Effector memory CD4-positive, alpha-beta T cell (primary cell): ENCODE measurements at regions not wholly inside any gene's neighbourhood (a gene's known extent, or its start where the extent isn't known, plus 50 kb on each side); places are given as distances from the start of the nearest gene placed in this dataset.

Experiments
- DNase-seq, 3 donors: peaks; one replicate each; pipeline ENCODE4 v3.0.0-alpha.2; 2020
- H3K27ac ChIP-seq: 2 replicates; pipeline ENCODE4 v1.7.0; 2013; ENCODE audit warnings: mild to moderate bottlenecking, low read length, moderate library complexity; ENCODE audit not compliant: insufficient read depth, poor library complexity, severe bottlenecking
- H3K27me3 ChIP-seq: replicated peaks from 2 replicates; pipeline ENCODE4 v1.7.0; 2013; ENCODE audit warnings: mild to moderate bottlenecking, low read length; ENCODE audit not compliant: insufficient read depth, control insufficient read depth, poor library complexity, severe bottlenecking
- H3K36me3 ChIP-seq: 2 replicates; pipeline ENCODE4 v1.7.0; 2013; ENCODE audit warnings: mild to moderate bottlenecking, low read length, moderate library complexity; ENCODE audit not compliant: control insufficient read depth, insufficient read depth
- H3K4me1 ChIP-seq: 2 replicates; pipeline ENCODE4 v1.7.0; 2013; ENCODE audit warnings: low read length, mild to moderate bottlenecking; ENCODE audit not compliant: control insufficient read depth, insufficient read depth, poor library complexity, severe bottlenecking
- H3K4me3 ChIP-seq: 2 replicates; pipeline ENCODE4 v1.7.0; 2013; ENCODE audit warnings: low read length, low read depth, mild to moderate bottlenecking; ENCODE audit not compliant: insufficient read depth, poor library complexity, severe bottlenecking
- H3K9me3 ChIP-seq: 2 replicates; pipeline ENCODE4 v1.7.0; 2013; ENCODE audit warnings: mild to moderate bottlenecking, low read length, moderate library complexity; ENCODE audit not compliant: control insufficient read depth

DNA sequence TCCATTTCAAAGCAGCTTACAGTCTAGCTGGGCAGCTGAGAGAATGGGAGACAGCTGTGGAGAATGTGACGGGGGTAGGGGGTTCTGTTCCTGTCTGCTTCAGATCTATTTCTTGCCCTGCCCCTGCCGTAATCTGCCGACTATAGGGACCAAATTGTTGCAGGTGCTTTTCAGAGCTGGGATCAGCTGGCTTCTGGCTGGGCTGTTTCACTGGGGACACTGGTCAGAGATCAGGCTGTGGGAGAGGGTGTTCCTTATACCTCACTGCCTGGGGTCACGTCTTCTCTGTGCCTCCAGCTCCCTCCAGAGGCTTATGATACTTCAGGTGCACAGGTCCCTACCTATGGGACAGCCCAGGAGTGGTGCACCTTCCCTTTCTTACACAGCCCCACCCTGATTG is 514.9 kb upstream of the GOT2 start:
- Histone ChIP-seq H3K36me3 (no peaks in the 10 kb centered on the region), H3K9me3 (no peaks in the 10 kb centered on the region), H3K27me3 (no peaks in the 10 kb centered on the region), H3K27ac (no peak overlapping the region), H3K4me1 (no peaks in the 10 kb centered on the region), H3K4me3 (no peak overlapping the region)
- no peak for DNase-seq

DNA sequence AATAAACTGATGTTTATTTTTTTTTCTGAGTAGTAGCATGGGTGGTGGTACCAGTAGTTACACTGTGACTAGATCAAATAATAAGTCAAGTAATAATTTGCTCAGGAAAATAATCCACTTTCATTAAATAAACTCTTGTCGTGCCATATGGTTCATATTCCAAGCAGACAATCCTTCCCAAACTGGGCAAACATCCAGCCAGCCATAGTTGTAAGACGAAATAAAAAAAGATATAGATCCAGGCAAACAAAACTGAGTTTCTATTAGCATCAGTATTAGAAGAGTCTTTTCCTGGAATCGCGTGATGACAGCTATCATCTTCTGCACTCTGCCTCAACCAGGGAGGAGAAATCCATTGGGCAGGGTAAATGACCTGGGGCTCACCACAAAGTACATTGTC is 508.4 kb upstream of the GOT2 start:
- Histone ChIP-seq H3K4me3 (no peak overlapping the region), H3K9me3 (no peaks in the 10 kb centered on the region), H3K4me1 (no peaks in the 10 kb centered on the region), H3K36me3 (no peaks in the 10 kb centered on the region), H3K27ac (no peak overlapping the region), H3K27me3 (no peaks in the 10 kb centered on the region)
- DNase-seq: no peak

DNA sequence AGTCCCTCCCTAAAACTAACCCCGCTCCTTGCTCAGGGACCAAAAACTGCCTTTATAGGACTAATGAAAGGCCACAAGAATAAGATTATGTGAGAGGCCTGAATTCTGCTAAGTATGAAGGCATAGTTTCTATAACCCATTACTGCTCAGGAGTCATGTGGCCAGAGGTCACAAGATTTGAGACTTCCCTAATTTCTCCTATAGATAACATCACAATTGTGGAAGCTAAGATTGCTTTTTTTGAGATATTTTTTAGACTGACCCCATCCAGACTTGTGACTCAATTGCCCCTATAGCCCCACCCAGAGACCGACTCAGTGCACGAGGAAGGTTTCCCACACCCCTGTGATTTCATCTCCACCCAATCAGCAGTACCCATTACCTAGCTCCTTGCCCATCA is 504.1 kb upstream of the GOT2 start:
- Histone ChIP-seq H3K9me3 (no peaks in the 10 kb centered on the region), H3K27me3 (no peaks in the 10 kb centered on the region), H3K27ac (no peak overlapping the region), H3K36me3 (no peaks in the 10 kb centered on the region), H3K4me1 (no peaks in the 10 kb centered on the region), H3K4me3 (no peak overlapping the region)
- no peak for DNase-seq

DNA sequence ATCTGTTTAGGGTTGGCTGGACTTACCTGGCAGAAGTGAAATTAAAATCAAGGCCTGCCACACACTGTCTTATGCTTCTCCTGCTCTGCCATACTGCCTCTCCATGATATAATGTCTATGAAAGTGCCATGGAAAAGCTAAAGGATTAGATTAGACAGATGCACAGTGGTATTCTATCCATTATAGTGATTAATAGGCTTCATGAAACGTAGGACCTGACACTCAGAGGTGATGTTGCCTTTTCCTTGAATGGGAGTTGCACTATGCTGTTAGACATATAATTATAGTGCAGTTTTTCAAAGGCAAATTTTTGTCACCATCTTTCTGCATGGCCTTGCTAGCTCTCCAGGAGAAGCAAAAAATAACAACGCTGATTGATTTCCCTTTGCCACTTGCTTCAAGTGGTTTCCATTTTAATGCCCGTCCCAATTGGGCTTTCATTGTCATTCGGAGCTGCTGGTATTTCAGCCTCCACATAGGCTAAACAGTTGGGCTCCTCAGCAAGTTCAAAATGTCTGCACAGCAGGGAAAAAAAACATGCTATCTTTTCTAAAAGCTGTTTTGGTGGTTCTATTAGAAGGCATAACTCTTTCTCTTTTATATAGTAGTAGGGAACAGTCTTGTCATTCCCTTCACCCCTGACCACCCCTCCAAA is 502.8 kb upstream of the GOT2 start:
- H3K4me3 ChIP-seq: no peak overlapping the region
- H3K27ac ChIP-seq: no peak overlapping the region
- H3K36me3 ChIP-seq: no peaks in the 10 kb centered on the region
- H3K4me1 ChIP-seq: no peaks in the 10 kb centered on the region
- H3K27me3 ChIP-seq: no peaks in the 10 kb centered on the region
- DNase-seq: no peak
- no peaks in the 10 kb centered on the region for H3K9me3 ChIP-seq

DNA sequence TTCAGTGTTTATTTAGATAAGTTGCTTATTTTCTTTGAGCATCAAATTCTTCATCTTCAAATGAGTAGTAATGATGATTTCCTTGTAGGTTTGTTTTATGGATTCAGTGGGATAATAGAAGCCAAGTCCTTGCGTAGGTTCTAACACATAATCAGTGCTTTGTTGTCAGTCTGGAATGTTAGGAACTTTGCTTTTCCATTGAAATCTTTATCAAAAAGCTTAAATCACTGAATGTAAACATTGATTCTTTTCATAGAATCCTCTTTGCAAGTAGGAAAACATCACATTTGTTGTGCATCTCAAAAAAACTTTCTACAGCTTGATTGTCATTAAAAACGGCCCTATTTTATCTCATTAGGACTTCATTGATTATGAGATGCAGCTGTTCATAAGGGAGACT is 490.3 kb upstream of the GOT2 start:
- Histone ChIP-seq H3K9me3 (no peaks in the 10 kb centered on the region), H3K4me3 (no peak overlapping the region), H3K36me3 (no peaks in the 10 kb centered on the region), H3K4me1 (no peaks in the 10 kb centered on the region), H3K27ac (no peak overlapping the region), H3K27me3 (no peaks in the 10 kb centered on the region)
- no peak for DNase-seq

DNA sequence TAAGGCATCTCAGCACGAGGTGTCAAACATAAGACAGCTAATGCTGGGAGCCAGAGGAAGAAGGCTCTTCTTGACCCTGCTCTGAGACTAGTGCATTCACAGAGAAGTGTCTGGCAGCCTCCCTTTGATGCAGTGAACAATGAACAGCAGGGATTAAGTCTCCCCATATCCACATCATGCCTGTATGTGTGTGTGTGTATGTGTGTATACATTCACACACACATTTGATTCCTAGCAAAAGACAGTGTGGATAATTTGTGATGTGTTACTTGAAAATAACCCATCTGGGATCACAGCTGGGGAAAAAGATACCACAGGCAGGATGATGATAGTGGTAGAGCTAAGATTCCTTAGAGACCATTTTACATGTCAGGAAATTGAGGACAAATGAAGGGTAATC is 485.9 kb upstream of the GOT2 start:
- Histone ChIP-seq H3K4me1 (no peaks in the 10 kb centered on the region), H3K36me3 (no peaks in the 10 kb centered on the region), H3K27me3 (no peaks in the 10 kb centered on the region), H3K9me3 (no peaks in the 10 kb centered on the region), H3K27ac (no peak overlapping the region), H3K4me3 (no peak overlapping the region)
- DNase-seq: no peak

DNA sequence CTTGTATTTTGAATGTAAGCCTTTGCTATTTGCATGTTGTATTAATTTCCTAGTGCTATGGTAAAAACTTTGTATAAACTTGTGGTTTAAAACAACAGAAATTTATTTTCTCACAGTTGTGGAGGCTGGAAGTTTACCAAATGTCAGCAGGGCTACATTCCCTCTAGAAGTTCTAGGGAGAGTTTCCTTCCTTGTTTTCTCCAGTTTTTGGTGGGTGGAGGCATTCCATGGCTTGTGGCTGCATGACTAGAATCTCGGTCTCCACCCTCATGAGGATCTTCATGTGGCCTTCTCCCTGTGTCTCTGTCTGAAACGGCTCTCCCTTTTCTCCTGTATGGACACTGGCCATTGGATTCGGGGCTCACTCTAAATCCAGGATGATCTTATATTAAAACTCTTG is 482.2 kb upstream of the GOT2 start:
- H3K27ac ChIP-seq: no peak overlapping the region
- H3K4me1 ChIP-seq: no peaks in the 10 kb centered on the region
- H3K9me3 ChIP-seq: no peaks in the 10 kb centered on the region
- H3K36me3 ChIP-seq: no peaks in the 10 kb centered on the region
- no peaks in the 10 kb centered on the region for H3K27me3 ChIP-seq
- no peak overlapping the region for H3K4me3 ChIP-seq
- DNase-seq: no peak

DNA sequence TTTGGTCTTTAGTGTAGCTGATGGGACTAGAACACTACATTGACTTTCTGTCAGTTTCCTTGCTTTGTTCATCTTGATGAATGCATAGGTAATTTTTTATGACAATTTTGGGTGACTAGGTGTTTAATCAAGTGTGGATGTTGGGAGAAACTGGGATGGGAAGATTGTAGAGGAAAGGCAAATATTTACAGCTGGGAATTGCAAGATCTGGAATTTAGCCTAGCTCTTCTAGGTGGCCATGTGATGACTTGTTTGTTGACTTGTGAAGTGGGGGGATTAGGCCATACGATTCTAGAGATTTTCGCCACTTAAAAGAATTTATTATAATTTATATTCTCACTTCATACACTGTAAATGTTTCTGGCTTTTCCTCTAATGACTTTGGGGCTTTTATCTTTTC is 480.3 kb upstream of the GOT2 start:
- Histone ChIP-seq H3K4me3 (no peak overlapping the region), H3K27me3 (no peaks in the 10 kb centered on the region), H3K27ac (no peak overlapping the region), H3K4me1 (no peaks in the 10 kb centered on the region), H3K9me3 (no peaks in the 10 kb centered on the region), H3K36me3 (no peaks in the 10 kb centered on the region)
- no peak for DNase-seq

DNA sequence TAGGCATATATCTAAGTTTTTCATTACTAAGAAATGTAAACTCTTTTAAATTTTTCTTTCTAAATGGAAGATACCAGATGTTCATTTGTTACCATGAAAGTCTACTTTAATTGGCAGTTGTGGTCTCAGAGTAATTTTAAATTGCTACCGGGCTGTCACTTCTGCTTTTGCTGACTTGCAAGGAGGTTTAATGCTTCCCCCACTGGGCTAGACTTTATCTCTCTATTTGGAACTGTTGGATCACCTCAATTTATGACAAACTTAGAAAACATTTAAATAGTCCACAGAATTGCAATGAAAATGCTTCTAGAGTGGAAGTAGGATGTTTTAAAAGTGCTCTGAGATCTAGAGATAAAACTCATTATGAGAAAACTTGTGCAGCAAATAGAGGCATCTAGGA is 479.8 kb upstream of the GOT2 start:
- Histone ChIP-seq H3K4me1 (no peaks in the 10 kb centered on the region), H3K36me3 (no peaks in the 10 kb centered on the region), H3K4me3 (no peak overlapping the region), H3K27me3 (no peaks in the 10 kb centered on the region), H3K27ac (no peak overlapping the region), H3K9me3 (no peaks in the 10 kb centered on the region)
- DNase-seq: no peak

DNA sequence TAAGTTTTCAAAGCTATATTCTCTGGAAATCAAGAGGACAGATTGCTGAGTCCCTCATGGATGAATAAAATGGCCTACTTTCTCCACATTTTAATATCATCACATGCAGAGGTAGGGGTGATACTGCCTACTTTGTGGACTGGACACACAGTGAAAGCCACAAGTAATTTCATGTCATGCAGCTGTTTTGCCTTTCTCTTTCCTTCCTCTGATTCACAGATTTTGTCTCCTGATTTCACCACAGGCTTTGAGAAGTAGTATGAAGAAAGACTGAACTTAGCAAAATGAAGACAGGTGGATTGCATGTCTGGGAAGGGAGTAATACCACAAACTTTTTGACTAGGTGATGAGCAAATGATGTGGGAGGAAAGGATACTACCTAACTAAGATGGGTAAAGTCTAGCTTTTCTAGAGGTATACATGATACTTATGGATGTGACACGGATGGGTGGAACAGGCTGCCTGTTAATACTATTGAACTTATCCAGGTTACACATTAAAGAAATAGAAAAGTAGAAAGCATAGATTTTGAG is 478.4 kb upstream of the GOT2 start:
- Histone ChIP-seq H3K4me1 (no peaks in the 10 kb centered on the region), H3K36me3 (no peaks in the 10 kb centered on the region), H3K27me3 (no peaks in the 10 kb centered on the region), H3K4me3 (no peak overlapping the region), H3K27ac (no peak overlapping the region), H3K9me3 (no peaks in the 10 kb centered on the region)
- no peak for DNase-seq
